CD4-positive, alpha-beta T cell treated with Interleukin-12 subunit alpha and Interleukin-12 subunit beta, for 1 hour (primary cell): ENCODE measurements at regions not wholly inside any gene's neighbourhood (a gene's known extent, or its start where the extent isn't known, plus 50 kb on each side); places are given as distances from the start of the nearest gene placed in this dataset.
"Not testable (repeated sequence)": the region's sequence is repeated elsewhere in the genome, so short reads cannot be mapped to it uniquely, and the experiment has no call there.

ENCODE experiments used
- DNase-seq: peaks from one replicate; pipeline ENCODE4 v3.0.0-alpha.2; 2020

- no peak for DNase-seq
Observed at GRCh38 chr21:35559128-35559828, 501.0 kb downstream of the SETD4 start.

GRCh38 chr21:35556536-35556935 lies 503.8 kb downstream of the SETD4 start:
- no peak for DNase-seq

GRCh38 chr21:35552483-35552882 lies 503.4 kb upstream of the RUNX1 start:
- DNase-seq = not testable (repeated sequence)

- DNase-seq = no peak
Observed at GRCh38 chr21:35548904-35549615, 500.0 kb upstream of the RUNX1 start.

GRCh38 chr21:35547946-35548774 lies 499.1 kb upstream of the RUNX1 start:
- no peak for DNase-seq

- no peak for DNase-seq
Observed at GRCh38 chr21:35543746-35544145, 494.6 kb upstream of the RUNX1 start.

- no peak for DNase-seq
Observed at GRCh38 chr21:35540950-35541638, 492.0 kb upstream of the RUNX1 start.

- DNase-seq = no peak
Observed at GRCh38 chr21:35538386-35538785, 489.3 kb upstream of the RUNX1 start.

- no peak for DNase-seq
Observed at GRCh38 chr21:35537604-35538003, 488.5 kb upstream of the RUNX1 start.

- no peak for DNase-seq
Observed at GRCh38 chr21:35533893-35534292, 484.8 kb upstream of the RUNX1 start.

GRCh38 chr21:35530766-35531165 lies 481.7 kb upstream of the RUNX1 start:
- DNase-seq = no peak

- DNase-seq = peak; percentile 46
Observed at GRCh38 chr21:35529171-35529863, 480.2 kb upstream of the RUNX1 start.

GRCh38 chr21:35528116-35529042 lies 479.3 kb upstream of the RUNX1 start:
- DNase-seq = peak; percentile 34

- DNase-seq = no peak
Observed at GRCh38 chr21:35527358-35527757, 478.3 kb upstream of the RUNX1 start.

GRCh38 chr21:35525443-35525842 lies 476.3 kb upstream of the RUNX1 start:
- no peak for DNase-seq

- DNase-seq = no peak
Observed at GRCh38 chr21:35521852-35522505, 472.9 kb upstream of the RUNX1 start.

GRCh38 chr21:35521293-35521692 lies 472.2 kb upstream of the RUNX1 start:
- no peak for DNase-seq

- no peak for DNase-seq
Observed at GRCh38 chr21:35520856-35521255, 471.8 kb upstream of the RUNX1 start.

GRCh38 chr21:35520302-35520701 lies 471.2 kb upstream of the RUNX1 start:
- DNase-seq = no peak

- DNase-seq = no peak
Observed at GRCh38 chr21:35517865-35518264, 468.8 kb upstream of the RUNX1 start.

- DNase-seq = not testable (repeated sequence)
Observed at GRCh38 chr21:35516292-35516691, 467.2 kb upstream of the RUNX1 start.
